RWPE1 (cell line): ENCODE measurements at regions not wholly inside any gene's neighbourhood (a gene's known extent, or its start where the extent isn't known, plus 50 kb on each side); places are given as distances from the start of the nearest gene placed in this dataset.
"Not testable (repeated sequence)": the region's sequence is repeated elsewhere in the genome, so short reads cannot be mapped to it uniquely, and the experiment has no call there.

Experiments used
- CTCF ChIA-PET: fragments of 350-600 bp; sonication (Branson Sonifier 250); formaldehyde crosslinking; extraction: SDS; loops from one replicate; lab custom pipeline; 2021; lab: Yijun Ruan, JAX
- POLR2A ChIA-PET: fragments of 400-600 bp; formaldehyde crosslinking; extraction: SDS; loops from one replicate; lab custom pipeline; 2020; ENCODE audit warnings: antibody characterized with exemption; ENCODE audit not compliant: low non-redundant PET; lab: Yijun Ruan, JAX
- DNase-seq: peaks from one replicate; pipeline ENCODE4 v3.0.0; 2012; ENCODE audit warnings: low spot score
- H3K27ac ChIP-seq: fragments of 450-650 bp; 2 replicates; pipeline ENCODE4 v1.5.1; 2017
- TF ChIP-seq, protein P1 (sequence below): fragments of 450-650 bp; conservative IDR thresholded peaks from 2 replicates; pipeline ENCODE4 v1.5.1; 2017; ENCODE audit warnings: low read depth, mild to moderate bottlenecking

DNA sequence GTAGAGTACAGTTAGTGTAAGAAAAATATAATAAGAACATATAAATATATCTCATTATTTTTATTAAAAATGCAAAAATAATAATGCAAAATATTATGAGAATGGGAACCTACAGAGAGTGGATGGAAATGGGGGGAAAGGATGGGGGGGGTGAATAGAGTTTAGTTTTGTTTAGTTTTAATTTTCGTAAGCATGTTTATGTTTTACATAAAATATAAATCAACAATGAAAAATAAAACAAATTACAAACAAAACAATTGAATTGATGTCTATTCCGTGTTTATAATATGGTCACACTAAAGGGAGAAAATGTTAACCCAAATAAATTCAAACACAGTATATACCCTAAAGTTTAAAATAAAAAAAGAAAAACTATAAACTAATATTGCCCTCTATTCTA lies 1717.4 kb upstream of the SPRY2 start:
- POLR2A ChIA-PET, result no interaction called here
- CTCF ChIA-PET, result interaction anchor here (0.6 kb wide), 1 partner anchor 1895 kb away, joined by 3 read pairs; no protein-coding TSS in a partner anchor
- DNase-seq, result no peak
- H3K27ac ChIP-seq, result no peak overlapping the region
- TF ChIP-seq, protein P1, sequence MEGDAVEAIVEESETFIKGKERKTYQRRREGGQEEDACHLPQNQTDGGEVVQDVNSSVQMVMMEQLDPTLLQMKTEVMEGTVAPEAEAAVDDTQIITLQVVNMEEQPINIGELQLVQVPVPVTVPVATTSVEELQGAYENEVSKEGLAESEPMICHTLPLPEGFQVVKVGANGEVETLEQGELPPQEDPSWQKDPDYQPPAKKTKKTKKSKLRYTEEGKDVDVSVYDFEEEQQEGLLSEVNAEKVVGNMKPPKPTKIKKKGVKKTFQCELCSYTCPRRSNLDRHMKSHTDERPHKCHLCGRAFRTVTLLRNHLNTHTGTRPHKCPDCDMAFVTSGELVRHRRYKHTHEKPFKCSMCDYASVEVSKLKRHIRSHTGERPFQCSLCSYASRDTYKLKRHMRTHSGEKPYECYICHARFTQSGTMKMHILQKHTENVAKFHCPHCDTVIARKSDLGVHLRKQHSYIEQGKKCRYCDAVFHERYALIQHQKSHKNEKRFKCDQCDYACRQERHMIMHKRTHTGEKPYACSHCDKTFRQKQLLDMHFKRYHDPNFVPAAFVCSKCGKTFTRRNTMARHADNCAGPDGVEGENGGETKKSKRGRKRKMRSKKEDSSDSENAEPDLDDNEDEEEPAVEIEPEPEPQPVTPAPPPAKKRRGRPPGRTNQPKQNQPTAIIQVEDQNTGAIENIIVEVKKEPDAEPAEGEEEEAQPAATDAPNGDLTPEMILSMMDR, result no peak

DNA sequence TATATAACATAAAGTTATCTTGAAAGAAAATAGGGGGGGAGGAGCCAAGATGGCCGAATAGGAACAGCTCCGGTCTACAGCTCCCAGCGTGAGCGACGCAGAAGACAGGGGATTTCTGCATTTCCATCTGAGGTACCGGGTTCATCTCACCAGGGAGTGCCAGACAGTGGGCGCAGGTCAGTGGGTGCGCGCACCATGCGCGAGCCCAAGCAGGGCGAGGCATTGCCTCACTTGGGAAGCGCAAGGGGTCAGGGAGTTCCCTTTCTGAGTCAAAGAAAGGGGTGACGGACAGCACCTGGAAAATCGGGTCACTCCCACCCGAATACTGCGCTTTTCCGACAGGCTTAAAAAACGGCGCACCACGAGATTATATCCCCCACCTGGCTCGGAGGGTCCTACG lies 1704.4 kb upstream of the SPRY2 start:
- DNase-seq, POLR2A ChIA-PET, CTCF ChIA-PET, H3K27ac ChIP-seq: not testable (repeated sequence)

DNA sequence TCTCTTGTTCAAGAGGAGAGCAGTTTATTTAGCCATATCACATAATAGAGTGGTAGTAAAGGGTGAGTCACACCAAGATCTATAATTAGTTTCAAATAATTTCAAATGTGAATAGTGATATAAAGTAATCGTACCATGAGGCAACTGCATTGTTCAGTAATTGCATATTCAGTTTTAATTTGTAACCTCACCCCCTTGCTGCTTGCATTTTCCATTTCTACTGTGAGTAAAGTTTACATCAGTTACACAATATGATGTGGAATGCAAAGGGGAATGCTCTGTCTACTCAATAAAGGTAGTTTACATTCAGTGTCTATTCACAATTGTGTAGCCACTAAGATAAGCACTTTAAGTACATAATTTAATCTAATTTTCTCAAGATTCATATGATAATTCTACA lies 1695.7 kb upstream of the SPRY2 start:
- no peak for DNase-seq
- CTCF ChIA-PET, result no interaction called here
- H3K27ac ChIP-seq, result no peak overlapping the region
- TF ChIP-seq, protein P1, result no peak
- POLR2A ChIA-PET, result no interaction called here

DNA sequence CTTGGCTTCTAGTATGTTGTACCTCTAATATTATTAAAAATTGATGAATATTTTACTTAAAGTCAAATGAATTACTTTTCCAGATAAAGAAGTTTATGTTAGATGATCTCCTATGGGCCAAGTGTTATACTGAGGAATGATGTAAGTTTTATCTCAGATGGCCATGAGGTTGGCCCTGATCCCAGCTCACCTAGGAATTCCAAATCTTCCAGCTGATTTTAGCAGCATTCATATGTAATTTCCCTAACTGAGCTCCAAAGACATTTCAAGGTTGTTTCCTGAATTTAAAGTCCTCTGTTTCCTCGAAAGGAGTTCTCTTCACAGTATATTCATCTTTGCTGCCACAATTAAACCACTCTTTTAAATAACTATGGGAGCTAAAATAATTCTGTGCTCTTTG lies 1670.4 kb upstream of the SPRY2 start:
- no peak for DNase-seq
- TF ChIP-seq, protein P1, result no peak
- CTCF ChIA-PET, result no interaction called here
- no peak overlapping the region for H3K27ac ChIP-seq
- POLR2A ChIA-PET, result no interaction called here

DNA sequence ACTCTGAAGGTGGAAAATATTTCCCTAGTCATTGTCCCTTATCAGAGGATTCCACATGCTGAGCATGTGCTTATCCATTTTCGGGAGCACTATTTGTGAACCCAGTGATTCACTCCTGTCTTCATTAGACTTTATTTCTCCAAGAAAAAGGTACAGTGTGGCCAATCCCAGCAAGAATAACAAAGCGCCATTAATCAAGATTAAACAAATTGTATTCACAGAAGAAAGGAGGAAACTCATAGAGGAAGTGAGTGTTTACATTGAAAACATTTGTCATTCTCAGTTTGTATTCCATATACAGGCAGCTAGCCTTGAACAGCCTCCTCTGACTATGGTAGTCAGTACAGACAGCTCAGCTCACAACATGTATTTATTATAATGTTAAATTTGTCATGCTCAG lies 1669.9 kb upstream of the SPRY2 start:
- ChIA-PET POLR2A (no interaction called here), CTCF (no interaction called here)
- DNase-seq, result no peak
- TF ChIP-seq, protein P1, result no peak
- H3K27ac ChIP-seq, result no peak overlapping the region

- TF ChIP-seq, protein P1, result no peak
- no peak for DNase-seq
- no peak overlapping the region for H3K27ac ChIP-seq
- CTCF ChIA-PET, result interaction anchor here (0.7 kb wide), 1 partner anchor 1717 kb away, joined by 3 read pairs; no protein-coding TSS in a partner anchor
- POLR2A ChIA-PET, result no interaction called here
These were observed 1661.8 kb upstream of the SPRY2 start for GRCh38 chr13:82002710-82003109.

- ChIA-PET CTCF (interaction anchor here (0.6 kb wide), 1 partner anchor 35 kb away, joined by 9 read pairs; no protein-coding TSS in a partner anchor), POLR2A (no interaction called here)
- H3K27ac ChIP-seq, result no peak overlapping the region
- no peak for DNase-seq
- TF ChIP-seq, protein P1, result no peak
These were observed 1654.4 kb upstream of the SPRY2 start for GRCh38 chr13:81995316-81995715.
